ENCODE measurements at regions not wholly inside any gene's neighbourhood (a gene's known extent, or its start where the extent isn't known, plus 50 kb on each side); places are given as distances from the start of the nearest gene placed in this dataset.

DNA sequence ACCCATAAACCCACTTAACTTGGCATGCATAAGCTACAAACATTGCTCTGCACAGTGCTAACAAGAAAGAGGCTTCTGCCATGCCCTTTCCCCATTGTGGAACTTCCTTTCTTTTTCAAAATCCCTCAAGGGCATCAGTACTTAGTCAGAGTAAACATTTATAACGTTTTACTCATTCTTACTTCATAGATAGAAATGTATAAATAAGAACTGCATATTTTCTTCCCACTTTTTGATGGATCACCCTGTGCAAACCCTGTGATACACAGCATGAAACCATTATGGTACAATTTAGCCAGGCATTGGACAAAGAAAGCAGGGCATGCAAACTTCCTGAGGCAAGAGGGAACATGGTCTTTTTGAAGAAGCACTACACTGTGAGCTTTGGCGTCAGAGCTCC lies 113.8 kb upstream of the FOXG1 start:
- TF ChIP-seq, protein P1, sequence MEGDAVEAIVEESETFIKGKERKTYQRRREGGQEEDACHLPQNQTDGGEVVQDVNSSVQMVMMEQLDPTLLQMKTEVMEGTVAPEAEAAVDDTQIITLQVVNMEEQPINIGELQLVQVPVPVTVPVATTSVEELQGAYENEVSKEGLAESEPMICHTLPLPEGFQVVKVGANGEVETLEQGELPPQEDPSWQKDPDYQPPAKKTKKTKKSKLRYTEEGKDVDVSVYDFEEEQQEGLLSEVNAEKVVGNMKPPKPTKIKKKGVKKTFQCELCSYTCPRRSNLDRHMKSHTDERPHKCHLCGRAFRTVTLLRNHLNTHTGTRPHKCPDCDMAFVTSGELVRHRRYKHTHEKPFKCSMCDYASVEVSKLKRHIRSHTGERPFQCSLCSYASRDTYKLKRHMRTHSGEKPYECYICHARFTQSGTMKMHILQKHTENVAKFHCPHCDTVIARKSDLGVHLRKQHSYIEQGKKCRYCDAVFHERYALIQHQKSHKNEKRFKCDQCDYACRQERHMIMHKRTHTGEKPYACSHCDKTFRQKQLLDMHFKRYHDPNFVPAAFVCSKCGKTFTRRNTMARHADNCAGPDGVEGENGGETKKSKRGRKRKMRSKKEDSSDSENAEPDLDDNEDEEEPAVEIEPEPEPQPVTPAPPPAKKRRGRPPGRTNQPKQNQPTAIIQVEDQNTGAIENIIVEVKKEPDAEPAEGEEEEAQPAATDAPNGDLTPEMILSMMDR (IDR thresholded peaks at IDR 0.05), result no peak
- TF ChIP-seq POLR2A (IDR thresholded peaks at IDR 0.05), result no peak

Measured in thyroid gland (tissue), 4 donors.